ENCODE measurements at regions not wholly inside any gene's neighbourhood (a gene's known extent, or its start where the extent isn't known, plus 50 kb on each side); places are given as distances from the start of the nearest gene placed in this dataset.

DNA sequence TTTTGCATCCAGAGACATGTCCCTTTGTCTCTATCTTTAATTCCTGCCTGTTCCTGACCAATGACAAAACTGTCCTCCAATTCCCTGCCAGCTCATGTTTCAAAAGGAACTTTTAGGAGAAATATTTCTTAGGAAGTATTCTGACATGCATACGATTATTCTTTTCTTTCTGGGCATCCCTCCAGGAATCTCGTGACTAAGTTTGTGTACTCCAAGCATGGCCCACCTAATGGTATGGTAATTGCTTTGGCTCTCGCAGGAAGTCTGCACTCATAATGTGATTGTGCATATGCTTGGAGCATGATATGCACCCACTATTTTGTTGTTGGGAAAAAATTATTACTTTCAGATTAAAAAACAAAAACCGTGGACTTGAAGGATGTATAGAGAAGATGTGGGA lies 256.4 kb downstream of the PRDM2 start:
- no peak overlapping the region for H3K27ac ChIP-seq (ENCODE audit: low read depth, low read length)
- peaks cover 3% of the 10 kb centered on the region for H3K4me1 ChIP-seq (ENCODE audit: control insufficient read depth, insufficient read depth, low read length)
- H3K36me3 ChIP-seq (ENCODE audit: control insufficient read depth, insufficient read depth, low read length): no peaks in the 10 kb centered on the region
- H3K4me3 ChIP-seq (ENCODE audit: low read depth, low read length): no peak overlapping the region
- 46% methylated on average over 2 of the region's 4 CpGs for WGBS (ENCODE audit: insufficient coverage)
- H3K27me3 ChIP-seq (ENCODE audit: control insufficient read depth, insufficient read depth, low read length): no peaks in the 10 kb centered on the region
- DNase-seq (ENCODE audit: low read depth in 4 of 6, low spot score in 6 of 6): peak in 2 of 6 donors; percentile 49 to 54
- no peaks in the 10 kb centered on the region for H3K9me3 ChIP-seq (ENCODE audit: control insufficient read depth, insufficient read depth, low read length)

DNA sequence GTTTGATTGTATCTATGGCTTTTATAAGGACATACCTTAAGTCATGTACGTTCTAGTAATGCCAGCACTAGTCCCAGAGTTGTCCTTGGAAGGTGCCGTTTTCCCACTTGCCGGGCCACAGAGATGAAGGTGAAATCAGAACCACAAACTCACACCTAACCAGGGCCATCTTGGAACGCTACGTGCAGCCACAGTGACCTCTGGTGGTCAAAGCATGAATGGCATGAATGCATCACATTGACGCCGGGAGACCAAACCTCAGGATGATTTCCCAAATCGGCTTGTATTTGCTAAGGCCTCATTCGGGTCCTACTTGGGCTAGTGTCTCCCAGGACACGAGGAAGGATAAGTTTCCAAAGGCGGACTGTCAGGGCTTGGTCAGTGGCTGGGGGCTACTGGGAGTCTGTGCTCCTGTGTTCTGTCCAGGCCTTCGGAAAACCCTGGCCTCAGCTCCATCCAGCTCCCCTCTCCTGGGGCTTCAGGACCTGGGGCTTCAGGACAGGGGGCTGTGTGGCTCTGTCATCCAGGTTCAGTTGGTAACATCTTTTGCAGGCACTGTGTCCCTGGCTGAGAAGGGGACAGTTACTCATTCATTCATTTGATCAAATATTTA lies 260.5 kb downstream of the PRDM2 start:
- Histone ChIP-seq H3K27ac (ENCODE audit: low read depth, low read length) (no peak overlapping the region), H3K9me3 (ENCODE audit: control insufficient read depth, insufficient read depth, low read length) (no peaks in the 10 kb centered on the region), H3K27me3 (ENCODE audit: control insufficient read depth, insufficient read depth, low read length) (no peaks in the 10 kb centered on the region), H3K36me3 (ENCODE audit: control insufficient read depth, insufficient read depth, low read length) (no peaks in the 10 kb centered on the region), H3K4me3 (ENCODE audit: low read depth, low read length) (no peak overlapping the region), H3K4me1 (ENCODE audit: control insufficient read depth, insufficient read depth, low read length) (peaks cover 3% of the 10 kb centered on the region)
- DNase-seq (ENCODE audit: low read depth in 4 of 6, low spot score in 6 of 6): peak; percentile 60 to 94 (median 72)
- 2% methylated on average over 11 of the region's 12 CpGs for WGBS (ENCODE audit: insufficient coverage)

- peaks cover 10% of the 10 kb centered on the region for H3K4me1 ChIP-seq (ENCODE audit: control insufficient read depth, insufficient read depth, low read length)
- no peak overlapping the region for H3K27ac ChIP-seq (ENCODE audit: low read depth, low read length)
- H3K4me3 ChIP-seq (ENCODE audit: low read depth, low read length): no peak overlapping the region
- 93% methylated on average over 4 of the region's 4 CpGs for WGBS (ENCODE audit: insufficient coverage)
- no peaks in the 10 kb centered on the region for H3K9me3 ChIP-seq (ENCODE audit: control insufficient read depth, insufficient read depth, low read length)
- H3K27me3 ChIP-seq (ENCODE audit: control insufficient read depth, insufficient read depth, low read length): no peaks in the 10 kb centered on the region
- no peaks in the 10 kb centered on the region for H3K36me3 ChIP-seq (ENCODE audit: control insufficient read depth, insufficient read depth, low read length)
- DNase-seq (ENCODE audit: low read depth in 4 of 6, low spot score in 6 of 6): no peak
Measured at GRCh38 chr1:13964768-13965167, 264.8 kb downstream of the PRDM2 start.

DNA sequence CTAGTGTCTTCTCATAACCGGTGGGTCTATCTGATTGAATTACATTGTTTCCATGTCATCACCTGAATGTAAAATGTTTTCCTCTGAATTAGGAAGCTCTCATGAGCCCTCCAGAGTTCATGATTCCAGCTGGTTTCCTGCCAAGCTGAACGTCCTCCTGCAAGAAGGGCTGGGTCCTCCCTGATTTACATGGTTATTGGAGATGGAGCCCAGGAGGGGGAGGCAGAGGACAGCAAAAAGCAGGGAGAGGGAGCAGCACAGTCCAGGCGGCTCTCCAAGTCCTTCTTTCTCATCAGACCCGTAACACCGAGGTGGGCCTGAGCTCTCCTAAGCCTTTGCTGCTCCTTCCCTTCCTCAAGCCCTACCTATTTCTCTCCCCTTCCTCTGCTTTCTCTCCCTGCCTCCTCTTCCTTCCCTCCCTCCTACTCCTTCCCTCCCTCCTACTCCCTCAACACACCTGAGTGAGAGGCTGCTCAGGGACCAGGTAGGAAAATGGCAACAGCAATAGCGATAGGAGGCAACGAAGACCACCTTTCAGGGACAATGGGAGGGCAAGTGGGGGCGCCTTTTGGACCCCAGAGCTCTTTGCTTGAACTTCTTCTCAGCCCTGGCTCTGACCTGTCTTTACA lies 265.9 kb downstream of the PRDM2 start:
- peaks cover 7% of the 10 kb centered on the region for H3K4me1 ChIP-seq (ENCODE audit: control insufficient read depth, insufficient read depth, low read length)
- H3K9me3 ChIP-seq (ENCODE audit: control insufficient read depth, insufficient read depth, low read length): peaks cover 1% of the 10 kb centered on the region
- H3K27me3 ChIP-seq (ENCODE audit: control insufficient read depth, insufficient read depth, low read length): no peaks in the 10 kb centered on the region
- no peak overlapping the region for H3K27ac ChIP-seq (ENCODE audit: low read depth, low read length)
- no peaks in the 10 kb centered on the region for H3K36me3 ChIP-seq (ENCODE audit: control insufficient read depth, insufficient read depth, low read length)
- 33% methylated on average over 7 of the region's 8 CpGs for WGBS (ENCODE audit: insufficient coverage)
- H3K4me3 ChIP-seq (ENCODE audit: low read depth, low read length): no peak overlapping the region
- DNase-seq (ENCODE audit: low read depth in 4 of 6, low spot score in 6 of 6): peak; percentile 62 to 97 (median 76)

DNA sequence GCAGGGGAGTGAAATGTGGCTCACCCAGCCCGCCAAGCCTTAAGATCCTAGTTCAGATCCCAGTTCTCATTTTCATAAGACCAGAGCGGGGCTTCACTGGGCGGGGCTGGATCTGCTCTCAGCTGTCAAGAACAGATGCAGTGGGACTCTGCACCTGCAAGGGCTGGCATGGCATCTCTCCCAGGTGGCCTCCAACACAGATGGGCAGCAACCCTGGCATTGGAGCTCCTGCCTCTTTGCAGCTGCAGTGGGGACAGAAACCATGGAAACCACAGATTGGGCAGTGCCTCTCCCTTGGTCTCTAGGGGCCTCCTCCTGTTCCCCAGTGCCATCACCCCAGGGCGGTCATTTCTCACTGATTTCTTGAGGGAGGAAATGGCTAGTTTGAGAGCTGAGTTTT lies 267.7 kb downstream of the PRDM2 start:
- WGBS (ENCODE audit: insufficient coverage): 95% methylated on average over 3 of the region's 4 CpGs
- Histone ChIP-seq H3K27ac (ENCODE audit: low read depth, low read length) (no peak overlapping the region), H3K4me1 (ENCODE audit: control insufficient read depth, insufficient read depth, low read length) (peaks cover 7% of the 10 kb centered on the region), H3K36me3 (ENCODE audit: control insufficient read depth, insufficient read depth, low read length) (no peaks in the 10 kb centered on the region), H3K9me3 (ENCODE audit: control insufficient read depth, insufficient read depth, low read length) (peaks cover 3% of the 10 kb centered on the region), H3K27me3 (ENCODE audit: control insufficient read depth, insufficient read depth, low read length) (no peaks in the 10 kb centered on the region), H3K4me3 (ENCODE audit: low read depth, low read length) (no peak overlapping the region)
- DNase-seq (ENCODE audit: low read depth in 4 of 6, low spot score in 6 of 6): no peak

DNA sequence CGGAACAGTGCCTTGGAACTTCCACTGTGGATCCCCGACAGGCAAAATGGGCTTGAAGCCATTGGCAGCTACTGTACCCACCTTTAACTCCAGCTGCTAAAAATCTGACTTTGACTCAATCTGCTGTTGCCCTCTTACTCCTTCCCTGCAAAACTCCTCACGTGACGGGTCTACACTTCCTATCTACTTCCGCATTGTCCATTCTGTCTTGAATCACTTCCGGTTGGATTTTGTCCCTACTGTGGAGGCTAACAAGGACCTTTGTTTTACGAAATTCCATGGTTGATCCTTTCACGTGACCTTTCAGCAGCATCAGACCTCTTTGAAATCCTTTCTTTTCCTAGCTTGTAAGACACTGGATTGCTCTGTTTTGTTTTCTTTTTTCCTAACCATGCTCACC lies 268.4 kb downstream of the PRDM2 start:
- Histone ChIP-seq H3K27me3 (ENCODE audit: control insufficient read depth, insufficient read depth, low read length) (no peaks in the 10 kb centered on the region), H3K36me3 (ENCODE audit: control insufficient read depth, insufficient read depth, low read length) (no peaks in the 10 kb centered on the region), H3K27ac (ENCODE audit: low read depth, low read length) (no peak overlapping the region), H3K4me1 (ENCODE audit: control insufficient read depth, insufficient read depth, low read length) (peaks cover 7% of the 10 kb centered on the region), H3K4me3 (ENCODE audit: low read depth, low read length) (no peak overlapping the region), H3K9me3 (ENCODE audit: control insufficient read depth, insufficient read depth, low read length) (peaks cover 3% of the 10 kb centered on the region)
- 86% methylated on average over 8 of the region's 8 CpGs for WGBS (ENCODE audit: insufficient coverage)
- DNase-seq (ENCODE audit: low read depth in 4 of 6, low spot score in 6 of 6): no peak

- Histone ChIP-seq H3K4me1 (ENCODE audit: control insufficient read depth, insufficient read depth, low read length) (peaks cover 6% of the 10 kb centered on the region), H3K27ac (ENCODE audit: low read depth, low read length) (no peak overlapping the region), H3K36me3 (ENCODE audit: control insufficient read depth, insufficient read depth, low read length) (no peaks in the 10 kb centered on the region), H3K27me3 (ENCODE audit: control insufficient read depth, insufficient read depth, low read length) (no peaks in the 10 kb centered on the region), H3K9me3 (ENCODE audit: control insufficient read depth, insufficient read depth, low read length) (peaks cover 3% of the 10 kb centered on the region), H3K4me3 (ENCODE audit: low read depth, low read length) (no peak overlapping the region)
- DNase-seq (ENCODE audit: low read depth in 4 of 6, low spot score in 6 of 6): no peak
Measured at GRCh38 chr1:13970631-13971247, 270.8 kb downstream of the PRDM2 start.

- no peak for DNase-seq (ENCODE audit: low read depth in 4 of 6, low spot score in 6 of 6)
- Histone ChIP-seq H3K4me3 (ENCODE audit: low read depth, low read length) (no peak overlapping the region), H3K36me3 (ENCODE audit: control insufficient read depth, insufficient read depth, low read length) (no peaks in the 10 kb centered on the region), H3K9me3 (ENCODE audit: control insufficient read depth, insufficient read depth, low read length) (no peaks in the 10 kb centered on the region), H3K4me1 (ENCODE audit: control insufficient read depth, insufficient read depth, low read length) (no peaks in the 10 kb centered on the region), H3K27ac (ENCODE audit: low read depth, low read length) (no peak overlapping the region), H3K27me3 (ENCODE audit: control insufficient read depth, insufficient read depth, low read length) (no peaks in the 10 kb centered on the region)
- no CpG with 5 or more reads among the region's 2 CpGs for WGBS (ENCODE audit: insufficient coverage)
Measured at GRCh38 chr1:13976485-13976884, 276.5 kb downstream of the PRDM2 start.

- no peak overlapping the region for H3K27ac ChIP-seq (ENCODE audit: low read depth, low read length)
- H3K4me1 ChIP-seq (ENCODE audit: control insufficient read depth, insufficient read depth, low read length): no peaks in the 10 kb centered on the region
- WGBS (ENCODE audit: insufficient coverage): no CpG with 5 or more reads among the region's 2 CpGs
- no peaks in the 10 kb centered on the region for H3K36me3 ChIP-seq (ENCODE audit: control insufficient read depth, insufficient read depth, low read length)
- H3K27me3 ChIP-seq (ENCODE audit: control insufficient read depth, insufficient read depth, low read length): no peaks in the 10 kb centered on the region
- H3K4me3 ChIP-seq (ENCODE audit: low read depth, low read length): no peak overlapping the region
- no peak for DNase-seq (ENCODE audit: low read depth in 4 of 6, low spot score in 6 of 6)
- no peaks in the 10 kb centered on the region for H3K9me3 ChIP-seq (ENCODE audit: control insufficient read depth, insufficient read depth, low read length)
Measured at GRCh38 chr1:13981142-13981541, 281.2 kb downstream of the PRDM2 start.

DNA sequence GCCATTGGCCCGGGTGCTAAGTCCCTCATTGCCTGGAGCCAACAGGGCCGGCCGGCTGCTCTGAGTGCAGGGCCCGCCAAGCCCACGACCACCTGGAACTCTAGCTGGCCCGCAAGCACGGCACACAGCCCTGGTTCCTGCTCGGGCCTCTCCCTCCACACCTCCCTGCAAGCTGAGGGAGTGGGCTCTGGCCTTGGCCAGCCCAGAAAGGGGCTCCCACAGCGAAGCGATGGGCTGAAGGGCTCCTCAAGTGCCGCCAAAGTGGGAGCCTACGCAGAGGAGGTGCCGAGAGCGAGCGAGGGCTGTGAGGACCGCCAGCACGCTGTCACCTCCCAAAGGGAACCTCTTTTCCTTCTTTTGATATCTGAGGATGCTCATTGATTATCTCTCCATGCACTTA lies 283.4 kb downstream of the PRDM2 start:
- Histone ChIP-seq H3K4me1 (ENCODE audit: control insufficient read depth, insufficient read depth, low read length) (no peaks in the 10 kb centered on the region), H3K36me3 (ENCODE audit: control insufficient read depth, insufficient read depth, low read length) (no peaks in the 10 kb centered on the region), H3K27ac (ENCODE audit: low read depth, low read length) (no peak overlapping the region), H3K4me3 (ENCODE audit: low read depth, low read length) (no peak overlapping the region), H3K9me3 (ENCODE audit: control insufficient read depth, insufficient read depth, low read length) (peaks cover 1% of the 10 kb centered on the region), H3K27me3 (ENCODE audit: control insufficient read depth, insufficient read depth, low read length) (no peaks in the 10 kb centered on the region)
- no peak for DNase-seq (ENCODE audit: low read depth in 4 of 6, low spot score in 6 of 6)
- 96% methylated on average over 16 of the region's 17 CpGs for WGBS (ENCODE audit: insufficient coverage)
